Progenitor cell of endocrine pancreas (in vitro differentiated cells): ENCODE measurements at regions not wholly inside any gene's neighbourhood (a gene's known extent, or its start where the extent isn't known, plus 50 kb on each side); places are given as distances from the start of the nearest gene placed in this dataset.

Source experiments
- DNase-seq: peaks from one replicate; pipeline ENCODE4 v3.0.0; 2021; ENCODE audit warnings: low spot score; ENCODE audit not compliant: unreplicated experiment
- H3K27ac Mint-ChIP-seq: 2 replicates; pipeline ENCODE4 v1.8.0; 2021; ENCODE audit warnings: mild to moderate bottlenecking, moderate library complexity, mixed read lengths
- H3K27me3 Mint-ChIP-seq: 2 replicates; pipeline ENCODE4 v1.8.0; 2021; ENCODE audit warnings: mixed read lengths
- H3K36me3 Mint-ChIP-seq: 2 replicates; pipeline ENCODE4 v1.8.0; 2022; ENCODE audit warnings: mixed read lengths; ENCODE audit not compliant: insufficient read depth
- H3K4me1 Mint-ChIP-seq: 2 replicates; pipeline ENCODE4 v1.8.0; 2021; ENCODE audit warnings: low read depth, mixed read lengths
- H3K4me3 Mint-ChIP-seq: 2 replicates; pipeline ENCODE4 v1.8.0; 2021; ENCODE audit warnings: low read depth, mild to moderate bottlenecking, moderate library complexity, mixed read lengths
- H3K9me3 Mint-ChIP-seq: 2 replicates; pipeline ENCODE4 v1.8.0; 2021; ENCODE audit warnings: low read depth, mixed read lengths
- CTCF ChIP-seq: fragments of 200-600 bp; sonication (generic); IDR thresholded peaks from one replicate; pipeline ENCODE4 v1.5.0; 2021; ENCODE audit warnings: antibody characterized with exemption, mild to moderate bottlenecking; ENCODE audit not compliant: unreplicated experiment

- Mint-ChIP-seq H3K27me3 (no peaks in the 10 kb centered on the region), H3K27ac (no peak overlapping the region), H3K9me3 (peaks cover 23% of the 10 kb centered on the region), H3K4me3 (no peak overlapping the region), H3K36me3 (no peaks in the 10 kb centered on the region), H3K4me1 (peaks cover 5% of the 10 kb centered on the region)
- no peak for TF ChIP-seq CTCF
- no peak for DNase-seq
Observed at GRCh38 chr9:82449986-82450385, 461.4 kb downstream of the SPATA31D1 start.

- no peak overlapping the region for H3K27ac Mint-ChIP-seq
- peaks cover 9% of the 10 kb centered on the region for H3K4me1 Mint-ChIP-seq
- H3K4me3 Mint-ChIP-seq = no peak overlapping the region
- TF ChIP-seq CTCF = no peak
- H3K27me3 Mint-ChIP-seq = no peaks in the 10 kb centered on the region
- peaks cover 10% of the 10 kb centered on the region for H3K9me3 Mint-ChIP-seq
- no peak for DNase-seq
- no peaks in the 10 kb centered on the region for H3K36me3 Mint-ChIP-seq
Observed at GRCh38 chr9:82454509-82455190, 466.1 kb downstream of the SPATA31D1 start.

GRCh38 chr9:82456642-82457041 lies 468.1 kb downstream of the SPATA31D1 start:
- Mint-ChIP-seq H3K36me3 (no peaks in the 10 kb centered on the region), H3K27me3 (no peaks in the 10 kb centered on the region), H3K9me3 (peaks cover 10% of the 10 kb centered on the region), H3K27ac (no peak overlapping the region), H3K4me1 (peaks cover 9% of the 10 kb centered on the region), H3K4me3 (no peak overlapping the region)
- TF ChIP-seq CTCF = no peak
- DNase-seq = no peak

GRCh38 chr9:82457298-82457697 lies 468.7 kb downstream of the SPATA31D1 start:
- H3K4me1 Mint-ChIP-seq = peaks cover 9% of the 10 kb centered on the region
- no peak overlapping the region for H3K4me3 Mint-ChIP-seq
- peaks cover 4% of the 10 kb centered on the region for H3K9me3 Mint-ChIP-seq
- no peaks in the 10 kb centered on the region for H3K36me3 Mint-ChIP-seq
- H3K27me3 Mint-ChIP-seq = no peaks in the 10 kb centered on the region
- no peak for TF ChIP-seq CTCF
- H3K27ac Mint-ChIP-seq = no peak overlapping the region
- DNase-seq = no peak

- DNase-seq = no peak
- H3K4me3 Mint-ChIP-seq = no peak overlapping the region
- peaks cover 9% of the 10 kb centered on the region for H3K4me1 Mint-ChIP-seq
- H3K27me3 Mint-ChIP-seq = no peaks in the 10 kb centered on the region
- no peak for TF ChIP-seq CTCF
- no peak overlapping the region for H3K27ac Mint-ChIP-seq
- no peaks in the 10 kb centered on the region for H3K9me3 Mint-ChIP-seq
- no peaks in the 10 kb centered on the region for H3K36me3 Mint-ChIP-seq
Observed at GRCh38 chr9:82457891-82458290, 469.3 kb downstream of the SPATA31D1 start.
